IPS-NIHi7 (cell line): ENCODE measurements at regions not wholly inside any gene's neighbourhood (a gene's known extent, or its start where the extent isn't known, plus 50 kb on each side); places are given as distances from the start of the nearest gene placed in this dataset.

ENCODE experiments used
- DNase-seq: peaks from one replicate; pipeline ENCODE4 v3.0.0; 2012; ENCODE audit warnings: mixed read lengths; ENCODE audit errors: extremely low spot score

GRCh38 chr4:63814171-63814964 lies 594.9 kb downstream of the TECRL start:
- DNase-seq, result no peak

- no peak for DNase-seq
Measured at GRCh38 chr4:63799166-63799565, 610.1 kb downstream of the TECRL start.

- no peak for DNase-seq
Measured at GRCh38 chr4:63795301-63795700, 613.9 kb downstream of the TECRL start.

DNA sequence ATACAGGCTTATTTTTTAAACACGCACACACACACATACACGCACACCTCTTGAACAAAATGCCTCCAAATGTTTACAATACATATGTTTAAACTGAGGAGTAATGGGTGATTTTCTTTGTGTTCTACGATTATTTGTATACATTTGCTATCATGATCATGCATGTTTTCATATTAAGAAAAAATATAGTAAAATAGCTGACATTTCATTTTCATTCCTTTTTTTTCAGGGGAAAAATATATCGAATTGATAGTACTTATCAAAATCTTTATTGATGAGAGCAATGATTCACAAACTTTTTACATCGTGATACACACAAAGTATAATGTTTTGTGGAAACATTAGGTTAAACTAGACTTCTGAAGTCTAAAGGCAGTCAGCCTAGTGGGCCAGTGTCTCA lies 618.9 kb downstream of the TECRL start:
- DNase-seq, result no peak

DNA sequence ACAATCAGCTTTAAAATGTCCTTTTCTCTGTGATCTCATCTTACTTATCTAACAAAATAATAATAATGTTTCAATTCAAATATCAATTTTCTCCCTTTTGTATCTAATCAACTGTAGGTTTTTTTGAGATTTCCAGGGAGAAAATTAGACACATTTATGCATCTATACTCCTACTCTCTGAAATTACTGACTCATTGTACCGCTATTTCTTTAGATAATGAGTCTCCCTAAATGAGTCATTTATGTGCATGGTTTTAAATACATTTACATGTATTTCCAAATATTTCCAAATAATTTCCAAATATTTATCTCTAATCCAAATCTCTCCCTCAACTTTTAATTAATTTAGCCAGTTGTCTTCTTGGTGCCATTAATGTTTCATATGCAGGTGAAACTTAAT lies 621.0 kb downstream of the TECRL start:
- no peak for DNase-seq

DNA sequence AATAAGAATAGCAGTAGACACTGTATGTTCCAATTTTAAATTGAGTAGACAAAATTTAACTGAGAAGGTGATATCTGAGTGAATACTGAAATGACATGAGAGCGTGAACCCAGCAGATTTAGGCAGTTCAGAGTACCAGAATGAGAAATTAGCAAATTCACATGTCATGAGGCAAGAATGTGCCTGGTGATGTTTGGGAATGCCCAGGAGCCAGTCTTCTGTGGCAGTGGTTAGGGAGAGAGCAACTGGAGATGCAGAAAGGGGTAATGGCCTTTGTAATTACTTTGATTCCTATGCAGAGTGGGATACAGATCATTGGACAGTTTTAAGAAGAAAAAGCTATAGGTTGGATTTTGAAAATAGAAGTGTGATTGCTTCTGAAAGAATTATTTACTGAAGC lies 621.9 kb downstream of the TECRL start:
- DNase-seq, result no peak

GRCh38 chr4:63786171-63786570 lies 623.1 kb downstream of the TECRL start:
- DNase-seq, result no peak

DNA sequence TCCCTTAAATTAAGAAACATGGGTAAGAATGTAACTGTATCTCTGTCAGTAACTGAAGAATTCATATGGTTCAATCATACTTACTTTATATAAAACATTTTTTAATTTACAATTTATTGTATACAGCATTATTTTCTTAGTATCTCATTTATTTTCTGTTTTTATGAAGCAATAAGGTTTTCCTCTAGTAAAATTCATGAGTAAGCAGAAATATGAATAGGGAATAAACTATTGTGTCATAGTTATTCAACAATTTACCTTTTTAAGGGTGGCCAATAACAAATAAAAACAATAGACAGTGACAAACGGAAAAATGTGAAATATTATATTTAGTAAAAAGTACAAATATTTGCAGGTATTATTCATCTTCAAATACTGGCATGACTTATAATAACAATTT lies 624.4 kb downstream of the TECRL start:
- DNase-seq, result no peak

DNA sequence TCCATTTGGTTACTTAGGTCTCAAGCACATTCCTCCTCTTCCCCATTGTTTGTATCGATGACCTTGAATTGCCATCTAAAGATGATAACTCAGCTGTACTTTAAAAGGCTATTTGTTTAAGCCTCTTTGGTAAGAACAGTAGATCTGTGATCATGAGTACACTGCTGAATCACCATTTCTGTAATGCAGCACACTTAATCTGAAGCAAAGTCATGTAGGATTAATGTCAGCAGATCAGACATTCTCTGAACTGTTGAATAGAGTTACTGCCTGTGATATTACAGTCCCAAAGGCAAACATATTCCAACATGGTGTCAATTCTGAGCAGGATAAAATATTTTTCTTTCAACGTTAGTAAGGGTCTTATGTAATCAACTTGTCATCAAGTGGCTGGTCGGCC lies 631.6 kb downstream of the TECRL start:
- DNase-seq, result no peak

- DNase-seq, result no peak
Measured at GRCh38 chr4:63764400-63764799, 644.9 kb downstream of the TECRL start.

GRCh38 chr4:63757929-63758328 lies 651.3 kb downstream of the TECRL start:
- DNase-seq, result no peak

DNA sequence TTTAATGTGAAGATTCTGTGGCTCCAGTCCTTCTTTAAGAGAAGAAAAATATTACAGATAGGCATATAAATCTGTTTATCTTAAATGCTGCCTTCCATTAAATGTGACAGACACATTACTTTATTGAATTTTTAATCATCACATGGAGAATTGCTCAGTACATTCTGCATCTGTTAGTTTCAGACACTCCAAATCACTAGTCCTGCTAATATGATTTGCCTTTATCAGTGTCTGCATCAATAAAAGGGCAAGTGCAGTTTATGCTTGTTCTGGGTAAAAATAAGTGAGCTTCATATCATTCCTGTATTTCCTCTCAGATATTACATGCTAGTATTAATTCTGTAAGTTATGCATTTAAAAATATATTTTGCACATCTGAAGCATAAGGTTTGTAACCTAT lies 666.4 kb downstream of the TECRL start:
- no peak for DNase-seq

DNA sequence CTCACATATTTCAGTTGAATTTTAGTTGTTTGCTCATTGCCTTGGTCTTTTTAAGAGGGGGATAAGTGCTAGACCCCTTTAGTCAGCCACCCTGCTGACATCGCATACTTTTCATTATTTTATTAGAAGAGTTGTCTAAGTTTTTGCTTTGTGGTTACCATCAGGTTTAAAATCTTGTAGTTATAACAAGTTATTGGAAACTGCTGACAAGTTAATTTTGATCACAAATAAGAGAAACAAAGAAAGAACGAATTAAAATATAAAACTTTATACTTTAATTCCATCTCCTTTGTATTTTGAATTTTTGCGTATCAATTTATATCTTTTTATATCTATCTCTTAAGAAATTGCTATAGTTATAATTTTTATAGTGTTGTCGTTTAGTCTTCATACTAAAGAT lies 679.7 kb downstream of the TECRL start:
- no peak for DNase-seq

GRCh38 chr4:63728480-63729177 lies 680.6 kb downstream of the TECRL start:
- no peak for DNase-seq

- DNase-seq, result no peak
Measured at GRCh38 chr4:63717384-63717783, 691.9 kb downstream of the TECRL start.

- no peak for DNase-seq
Measured at GRCh38 chr4:63708661-63709060, 700.6 kb downstream of the TECRL start.

GRCh38 chr4:63700569-63700968 lies 708.7 kb downstream of the TECRL start:
- DNase-seq, result no peak

DNA sequence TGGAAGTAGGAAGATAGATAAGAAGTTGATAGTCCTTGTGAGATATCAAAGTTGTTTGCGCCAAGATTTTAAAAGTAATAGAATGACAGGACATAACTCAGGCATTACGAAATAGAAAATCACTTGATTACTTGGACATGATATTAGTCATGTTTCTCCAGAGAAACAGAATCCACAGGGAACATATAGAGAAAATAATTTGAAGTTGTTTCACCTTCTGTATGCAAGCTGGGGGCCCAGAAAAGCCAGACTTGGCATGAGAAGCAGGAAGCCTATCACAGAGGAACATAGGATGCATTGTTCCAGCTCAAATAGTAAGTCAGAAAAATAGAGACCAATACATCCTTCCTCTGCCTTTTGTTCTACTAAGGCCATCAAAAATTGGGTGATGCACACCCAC lies 715.9 kb downstream of the TECRL start:
- DNase-seq, result no peak

- no peak for DNase-seq
Measured at GRCh38 chr4:63678358-63678931, 730.8 kb downstream of the TECRL start.

DNA sequence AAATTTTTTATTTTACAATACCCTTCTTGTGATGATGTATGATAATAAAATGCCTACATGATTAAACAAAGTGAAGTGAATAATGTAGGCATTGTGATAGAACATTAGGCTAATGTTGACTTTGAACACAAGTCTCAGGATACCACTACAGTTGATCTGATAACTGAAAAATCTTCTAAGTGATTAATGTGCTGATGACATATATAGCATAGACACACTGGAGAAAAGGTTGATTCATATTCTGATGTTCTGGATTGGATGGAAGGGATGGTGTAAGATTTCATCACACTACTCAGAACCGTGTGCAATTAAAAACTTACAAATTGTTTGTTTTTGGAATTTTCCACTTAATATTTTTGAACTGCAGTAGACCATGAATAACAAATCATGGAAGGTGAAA lies 738.5 kb downstream of the TECRL start:
- no peak for DNase-seq

GRCh38 chr4:63663870-63664269 lies 745.4 kb downstream of the TECRL start:
- DNase-seq, result no peak

DNA sequence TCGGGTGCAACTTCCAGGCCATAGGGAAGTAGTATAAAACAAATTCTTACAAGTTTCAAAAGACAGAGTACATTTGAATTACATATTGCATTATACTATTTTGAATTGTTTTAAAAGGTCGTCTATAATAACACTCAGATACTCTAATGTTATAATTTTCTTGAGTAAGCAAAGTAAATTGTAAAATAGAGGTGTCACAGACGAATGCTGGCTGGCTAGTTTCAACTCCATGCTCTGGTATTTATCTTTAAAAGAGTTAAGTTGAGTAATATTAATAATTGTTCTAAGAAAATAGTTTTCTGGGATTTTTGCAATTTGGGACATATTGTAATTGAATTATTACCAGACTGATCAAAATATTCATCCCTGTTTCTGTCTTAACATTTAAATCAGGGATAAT lies 764.9 kb downstream of the TECRL start:
- DNase-seq, result no peak

DNA sequence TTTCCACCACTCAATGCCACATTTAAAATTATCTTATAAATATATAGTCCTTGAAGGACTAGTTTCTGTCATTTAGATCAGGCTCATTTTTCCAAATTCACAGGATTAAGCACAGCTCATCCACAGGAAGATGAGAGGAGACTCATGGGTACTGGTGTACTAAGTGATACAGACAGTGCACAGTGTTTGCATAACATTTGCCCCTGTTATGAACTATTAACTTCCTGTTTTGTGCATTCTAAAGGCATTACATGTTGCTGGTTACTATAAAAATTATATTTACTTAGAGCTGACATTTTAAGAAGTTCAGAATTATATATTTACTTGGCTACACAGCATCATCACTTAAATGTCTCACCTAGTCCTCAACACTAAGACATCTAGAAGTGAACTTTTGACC lies 772.0 kb downstream of the TECRL start:
- DNase-seq, result no peak
